ENCODE measurements at regions not wholly inside any gene's neighbourhood (a gene's known extent, or its start where the extent isn't known, plus 50 kb on each side); places are given as distances from the start of the nearest gene placed in this dataset.

GRCh38 chr19:16021796-16022195 lies 54.5 kb upstream of the TPM4 start:
- POLR2A ChIA-PET (ENCODE audit: partially characterized antibody), result no interaction called here
- FAIRE-seq, result no peak

More at GRCh38 chr19:16021796-16022195, 54.5 kb upstream of the TPM4 start:
- Histone ChIP-seq H2AFZ (ENCODE audit: low read length) (no peak overlapping the region), H2BK15ac (ENCODE audit: low read length) (no peak overlapping the region), H3K27ac (ENCODE audit: low read depth, low read length) (no peak overlapping the region), H3K9me3 (ENCODE audit: insufficient read depth in 2 of 2, low read depth in 1 of 2, low read length in 1 of 2) (peaks cover 78 to 97% of the 10 kb centered on the region in 2 experiments), H3K4me3 (ENCODE audit: extremely low read depth in 1 of 4, insufficient read depth in 2 of 4, low read depth in 3 of 4, low read length in 4 of 4) (no peak overlapping the region), H2BK12ac (ENCODE audit: low read depth, low read length) (no peak overlapping the region), H4K8ac (ENCODE audit: extremely low read depth, insufficient read depth, low read length) (no peak overlapping the region), H3K9ac (replicated peaks in 1 of 4; ENCODE audit: extremely low read depth in 1 of 4, low read depth in 3 of 4, low read length in 3 of 4) (no peak overlapping the region), H3K36me3 (ENCODE audit: control insufficient read depth in 2 of 4, insufficient read depth in 4 of 4, low read length in 3 of 4) (no peaks in the 10 kb centered on the region), H4K5ac (ENCODE audit: insufficient read length, low read depth, low read length) (no peak overlapping the region), H2AK5ac (ENCODE audit: low read depth, low read length) (no peak overlapping the region), H3K18ac (ENCODE audit: extremely low read depth, low read length) (no peak overlapping the region), H3K79me1 (ENCODE audit: low read depth, low read length) (no peaks in the 10 kb centered on the region), H2BK20ac (ENCODE audit: low read length) (no peak overlapping the region), H4K91ac (replicated peaks; ENCODE audit: insufficient read length, low read length) (no peak overlapping the region), H3K4me2 (ENCODE audit: insufficient read depth in 1 of 2, low read depth in 2 of 2, low read length in 2 of 2) (no peak overlapping the region), H2BK5ac (ENCODE audit: low read depth, low read length) (no peak overlapping the region), H2BK120ac (replicated peaks; ENCODE audit: low read depth, low read length) (no peak overlapping the region), H4K20me1 (replicated peaks in 1 of 2; ENCODE audit: control insufficient read depth in 1 of 2, insufficient read depth in 2 of 2, low read length in 2 of 2) (no peaks in the 10 kb centered on the region), H3K56ac (replicated peaks; ENCODE audit: insufficient read length, low read depth, low read length) (no peak overlapping the region), H3K23me2 (ENCODE audit: low read depth, low read length) (no peaks in the 10 kb centered on the region), H3K14ac (ENCODE audit: insufficient read length) (no peak overlapping the region), H3K23ac (ENCODE audit: insufficient read length) (no peak overlapping the region), H3K79me2 (ENCODE audit: control insufficient read depth in 1 of 2, insufficient read depth in 2 of 2, low read length in 2 of 2) (no peaks in the 10 kb centered on the region), H3K27me3 (replicated peaks in 1 of 4; ENCODE audit: control insufficient read depth in 3 of 4, extremely low read depth in 1 of 4, insufficient read depth in 3 of 4, low read length in 3 of 4) (no peaks in the 10 kb centered on the region), H3K4ac (replicated peaks; ENCODE audit: insufficient read length, low read depth, low read length) (no peak overlapping the region), H3K4me1 (replicated peaks in 1 of 4; ENCODE audit: control insufficient read depth in 3 of 4, insufficient read depth in 4 of 4, low read length in 3 of 4) (no peaks in the 10 kb centered on the region; a peak in 1 of 7 replicates)
- TF ChIP-seq JUN (IDR thresholded peaks at IDR 0.05; ENCODE audit: low read depth, low read length), result no peak
- no peak for DNase-seq (ENCODE audit: low read depth in 1 of 2, low spot score in 2 of 2)
- 72% methylated on average over 8 of the region's 8 CpGs; no CpG with 5 or more reads in 1 of the 2 experiments for WGBS, 2 experiments (ENCODE audit: extremely low coverage in 1 of 2, insufficient coverage in 1 of 2, insufficient read length in 1 of 2, insufficient replicate concordance in 2 of 2, low coverage in 1 of 2, low lambda C conversion rate in 2 of 2, missing lambda C conversion rate in 1 of 2)
- CTCF ChIA-PET (ENCODE audit: partially characterized antibody), result no interaction called here

All from H1 (cell line).